Spleen (tissue), 7 donors: ENCODE measurements at regions not wholly inside any gene's neighbourhood (a gene's known extent, or its start where the extent isn't known, plus 50 kb on each side); places are given as distances from the start of the nearest gene placed in this dataset.

ENCODE experiments used
- CTCF ChIP-seq, 11 experiments: fragments of 200-600 bp in 7 of 11; fragments of 450-650 bp in 4 of 11; sonication (generic) in 4 of 11; IDR thresholded peaks in 8 of 11; conservative IDR thresholded peaks in 3 of 11; 1 replicate in 7 of 11; 2 replicates in 4 of 11; pipeline versions ENCODE4 v1.4.0 to v1.8.0; 2016 to 2021; ENCODE audit warnings: antibody characterized with exemption in 11 of 11, inconsistent platforms in 4 of 11, mild to moderate bottlenecking in 1 of 11
- POLR2A ChIP-seq, 3 donors: fragments of 450-650 bp; IDR thresholded peaks; one replicate each; pipeline ENCODE4 v1.5.1; 2017; ENCODE audit warnings: antibody characterized with exemption in 3 of 3, mild to moderate bottlenecking in 1 of 3
- POLR2AphosphoS5 ChIP-seq, 3 donors: sonication (generic); formaldehyde crosslinking; IDR thresholded peaks; one replicate each; pipeline ENCODE4 v1.5.1; 2017; ENCODE audit warnings: antibody characterized with exemption in 3 of 3
- donor health status: DM: no; HTN: no; CAD: no; lungs with moderate emphysema.
- donor health status: DM: no; HTN: no; CAD: no.
- donor health status: DM: no; HTN: no; CAD: no.

GRCh38 chr5:4442221-4442620, 697.9 kb upstream of the ADAMTS16 start:
- TF ChIP-seq CTCF (IDR thresholded peaks at IDR 0.05 in 8 of 11, conservative IDR thresholded peaks at IDR 0.05 in 3 of 11): no peak
- TF ChIP-seq POLR2A (IDR thresholded peaks at IDR 0.05): no peak
- TF ChIP-seq POLR2AphosphoS5 (IDR thresholded peaks at IDR 0.05): no peak
